Astrocyte (in vitro differentiated cells and primary cell): ENCODE measurements at regions not wholly inside any gene's neighbourhood (a gene's known extent, or its start where the extent isn't known, plus 50 kb on each side); places are given as distances from the start of the nearest gene placed in this dataset.

ENCODE experiments used
- DNase-seq: peaks from one replicate; pipeline ENCODE4 v3.0.0-alpha.2; 2010; ENCODE audit warnings: low read depth
- FAIRE-seq: peaks from 2 replicates; lab custom pipeline; 2011; peaks lifted over from hg19 to GRCh38; lab: Jason Lieb, UNC
- H2AFZ ChIP-seq: 2 replicates; pipeline ENCODE4 v1.6.0; 2012; ENCODE audit warnings: low read depth, low read length, inconsistent platforms
- H3K27ac ChIP-seq: 2 replicates; pipeline ENCODE4 v1.5.1; 2011; ENCODE audit warnings: low read depth, low read length, inconsistent platforms
- H3K27me3 ChIP-seq: 2 replicates; pipeline ENCODE4 v1.6.0; 2011; ENCODE audit warnings: low read length, inconsistent platforms; ENCODE audit not compliant: insufficient read depth
- H3K36me3 ChIP-seq: 2 replicates; pipeline ENCODE4 v1.5.1; 2011; ENCODE audit warnings: low read length, inconsistent platforms; ENCODE audit not compliant: insufficient read depth
- H3K4me1 ChIP-seq: 2 replicates; pipeline ENCODE4 v1.5.1; 2011; ENCODE audit warnings: low read length, inconsistent platforms; ENCODE audit not compliant: insufficient read depth
- H3K4me2 ChIP-seq: 2 replicates; pipeline ENCODE4 v1.6.0; 2012; ENCODE audit warnings: low read length, inconsistent platforms
- H3K4me3 ChIP-seq: 2 replicates; pipeline ENCODE4 v1.5.1; 2011; ENCODE audit warnings: low read depth, mild to moderate bottlenecking, low read length, inconsistent platforms; ENCODE audit not compliant: insufficient read depth
- H3K79me2 ChIP-seq: 2 replicates; pipeline ENCODE4 v1.6.0; 2012; ENCODE audit warnings: mild to moderate bottlenecking, low read length, inconsistent platforms; ENCODE audit not compliant: insufficient read depth
- H3K9ac ChIP-seq: 2 replicates; pipeline ENCODE4 v1.6.0; 2012; ENCODE audit warnings: mild to moderate bottlenecking, low read length, inconsistent platforms
- H3K9me3 ChIP-seq: 2 replicates; pipeline ENCODE4 v1.5.1; 2012; ENCODE audit warnings: low read depth, mild to moderate bottlenecking, low read length, inconsistent platforms; ENCODE audit not compliant: insufficient read depth
- H4K20me1 ChIP-seq: 2 replicates; pipeline ENCODE4 v1.6.0; 2012; ENCODE audit warnings: low read length, inconsistent platforms; ENCODE audit not compliant: insufficient read depth
- H3K27ac Mint-ChIP-seq: one replicate; pipeline ENCODE4 v1.8.0; 2021; ENCODE audit warnings: mild to moderate bottlenecking, mixed read lengths; ENCODE audit not compliant: unreplicated experiment
- H3K27me3 Mint-ChIP-seq: one replicate; pipeline ENCODE4 v1.8.0; 2021; ENCODE audit warnings: low read depth, mixed read lengths; ENCODE audit not compliant: unreplicated experiment
- H3K36me3 Mint-ChIP-seq: one replicate; pipeline ENCODE4 v1.8.0; 2021; ENCODE audit warnings: low read depth, mixed read lengths; ENCODE audit not compliant: unreplicated experiment
- H3K4me1 Mint-ChIP-seq: one replicate; pipeline ENCODE4 v1.8.0; 2021; ENCODE audit warnings: low read depth, mixed read lengths; ENCODE audit not compliant: unreplicated experiment
- H3K4me3 Mint-ChIP-seq: one replicate; pipeline ENCODE4 v1.8.0; 2021; ENCODE audit warnings: mild to moderate bottlenecking, moderate library complexity, mixed read lengths; ENCODE audit not compliant: unreplicated experiment
- H3K9me3 Mint-ChIP-seq: one replicate; pipeline ENCODE4 v1.8.0; 2021; ENCODE audit warnings: mild to moderate bottlenecking, mixed read lengths; ENCODE audit not compliant: unreplicated experiment
- CTCF ChIP-seq: IDR thresholded peaks from 2 replicates; pipeline ENCODE4 v1.5.1; 2011; ENCODE audit warnings: low read depth, mild to moderate bottlenecking, inconsistent platforms, low read length, moderate library complexity; ENCODE audit not compliant: insufficient read depth
- EZH2 ChIP-seq: IDR thresholded peaks from 2 replicates; pipeline ENCODE4 v1.6.1; 2012; ENCODE audit warnings: mild to moderate bottlenecking, low read length, inconsistent platforms; ENCODE audit not compliant: insufficient read depth

- TF ChIP-seq CTCF (no peak), EZH2 (no peak)
- Histone ChIP-seq H3K36me3 (no peaks in the 10 kb centered on the region), H3K27ac (no peak overlapping the region), H3K79me2 (no peaks in the 10 kb centered on the region), H3K4me2 (no peak overlapping the region), H3K9me3 (no peaks in the 10 kb centered on the region), H2AFZ (no peak overlapping the region), H3K27me3 (no peaks in the 10 kb centered on the region), H3K4me1 (no peaks in the 10 kb centered on the region), H3K4me3 (no peak overlapping the region), H4K20me1 (no peaks in the 10 kb centered on the region), H3K9ac (no peak overlapping the region)
- H3K4me1 Mint-ChIP-seq: no peaks in the 10 kb centered on the region
- H3K27me3 Mint-ChIP-seq: peaks cover 35% of the 10 kb centered on the region
- no peak overlapping the region for H3K4me3 Mint-ChIP-seq
- no peaks in the 10 kb centered on the region for H3K36me3 Mint-ChIP-seq
- DNase-seq (no peak), FAIRE-seq (no peak)
- peaks cover 11% of the 10 kb centered on the region for H3K9me3 Mint-ChIP-seq
- no peak overlapping the region for H3K27ac Mint-ChIP-seq
These were observed 76.8 kb upstream of the GDF10 start for GRCh38 chr10:47223236-47223635.

- Histone ChIP-seq H3K4me1 (no peaks in the 10 kb centered on the region), H3K36me3 (no peaks in the 10 kb centered on the region), H3K4me3 (no peak overlapping the region), H3K9me3 (peaks cover 2% of the 10 kb centered on the region), H2AFZ (no peak overlapping the region), H3K79me2 (no peaks in the 10 kb centered on the region), H3K27me3 (peaks cover 3% of the 10 kb centered on the region), H3K4me2 (no peak overlapping the region), H4K20me1 (no peaks in the 10 kb centered on the region), H3K27ac (no peak overlapping the region), H3K9ac (no peak overlapping the region)
- H3K27me3 Mint-ChIP-seq: peaks cover 35% of the 10 kb centered on the region
- no peak overlapping the region for H3K27ac Mint-ChIP-seq
- H3K4me1 Mint-ChIP-seq: no peaks in the 10 kb centered on the region
- no peak for FAIRE-seq
- peaks cover 11% of the 10 kb centered on the region for H3K9me3 Mint-ChIP-seq
- TF ChIP-seq CTCF: no peak
- no peak for TF ChIP-seq EZH2
- no peak for DNase-seq
- no peak overlapping the region for H3K4me3 Mint-ChIP-seq
- H3K36me3 Mint-ChIP-seq: no peaks in the 10 kb centered on the region
These were observed 75.3 kb upstream of the GDF10 start for GRCh38 chr10:47224546-47225218.

- Mint-ChIP-seq H3K27ac (no peak overlapping the region), H3K4me3 (no peak overlapping the region), H3K9me3 (peaks cover 11% of the 10 kb centered on the region), H3K36me3 (no peaks in the 10 kb centered on the region), H3K27me3 (peaks cover 35% of the 10 kb centered on the region), H3K4me1 (no peaks in the 10 kb centered on the region)
- Histone ChIP-seq H3K9me3 (peaks cover 2% of the 10 kb centered on the region), H2AFZ (no peak overlapping the region), H3K4me2 (no peak overlapping the region), H3K27ac (no peak overlapping the region), H3K9ac (no peak overlapping the region), H3K4me1 (no peaks in the 10 kb centered on the region), H3K36me3 (no peaks in the 10 kb centered on the region), H3K27me3 (peaks cover 3% of the 10 kb centered on the region), H3K4me3 (no peak overlapping the region), H4K20me1 (no peaks in the 10 kb centered on the region), H3K79me2 (no peaks in the 10 kb centered on the region)
- no peak for FAIRE-seq
- no peak for DNase-seq
- TF ChIP-seq EZH2 (no peak), CTCF (no peak)
These were observed 74.6 kb upstream of the GDF10 start for GRCh38 chr10:47225219-47225927.
